Lung (tissue), 11 donors: ENCODE measurements at regions not wholly inside any gene's neighbourhood (a gene's known extent, or its start where the extent isn't known, plus 50 kb on each side); places are given as distances from the start of the nearest gene placed in this dataset.
"Not testable (repeated sequence)": the region's sequence is repeated elsewhere in the genome, so short reads cannot be mapped to it uniquely, and the experiment has no call there.

Source experiments
- ATAC-seq: fragments of 200-7000 bp; cut with Tn5 transposase; one replicate; pipeline ENCODE4 v1.9.1; 2020; ENCODE audit warnings: moderate number of reproducible peaks; ENCODE audit not compliant: insufficient read depth, low FRiP score
- DNase-seq, 3 donors: peaks; one replicate each; pipeline ENCODE4 v3.0.0-alpha.2; 2013 to 2017
- H3K27ac ChIP-seq, 2 donors: one replicate each; pipeline ENCODE4 v1.5.1; 2013; ENCODE audit warnings: mild to moderate bottlenecking in 2 of 2, moderate library complexity in 2 of 2, control low read depth in 1 of 2, inconsistent platforms in 1 of 2, low read depth in 1 of 2, low read length in 1 of 2
- H3K27me3 ChIP-seq, 3 donors: one replicate each; pipeline ENCODE4 v1.5.1; 2013; ENCODE audit warnings: low read length in 2 of 3; ENCODE audit not compliant: control insufficient read depth in 3 of 3, insufficient read depth in 3 of 3
- H3K36me3 ChIP-seq, 4 donors: one replicate each; pipeline ENCODE4 v1.5.1; 2013; ENCODE audit warnings: low read length in 4 of 4, mild to moderate bottlenecking in 1 of 4, moderate library complexity in 1 of 4; ENCODE audit not compliant: control insufficient read depth in 4 of 4, insufficient read depth in 4 of 4
- H3K4me1 ChIP-seq, 5 donors: one replicate each; pipeline ENCODE4 v1.5.1; 2013; ENCODE audit warnings: low read length in 5 of 5, mild to moderate bottlenecking in 2 of 5, moderate library complexity in 1 of 5; ENCODE audit not compliant: control insufficient read depth in 5 of 5, insufficient read depth in 5 of 5
- H3K4me3 ChIP-seq: one replicate; pipeline ENCODE4 v1.5.1; 2013; ENCODE audit warnings: mild to moderate bottlenecking, control low read depth, moderate library complexity
- H3K9ac ChIP-seq, 2 donors: one replicate each; pipeline ENCODE4 v1.5.1; 2013; ENCODE audit warnings: low read length in 2 of 2, control low read depth in 1 of 2; ENCODE audit not compliant: insufficient read depth in 1 of 2
- H3K9me3 ChIP-seq, 4 donors: one replicate each; pipeline ENCODE4 v1.5.1; 2013; ENCODE audit warnings: low read length in 3 of 4, mild to moderate bottlenecking in 1 of 4, moderate library complexity in 1 of 4; ENCODE audit not compliant: control insufficient read depth in 4 of 4, insufficient read depth in 3 of 4
- CTCF ChIP-seq: IDR thresholded peaks from 2 replicates; pipeline ENCODE4 v1.5.1; 2012; ENCODE audit warnings: mild to moderate bottlenecking; ENCODE audit errors: control extremely low read depth, extremely low read depth
- WGBS, 2 donors: extraction: QIAGEN DNeasy Blood & Tissue Kit; methylation state at CpG; one replicate each; pipeline ENCODE4 v1.1.7; 2013; 5-methylcytosine and 5-hydroxymethylcytosine counted together
- donor health status: control.
- donor health status: control.
- donor health status: Bipolar disorder and iron deficiency.
- donor health status: healthy.
- donor health status: DM: yes; HTN: yes; CAD: no.

- Histone ChIP-seq H3K9ac (no peak overlapping the region), H3K36me3 (no peaks in the 10 kb centered on the region), H3K9me3 (peaks cover 0 to 4% (median 0%) of the 10 kb centered on the region in 4 donors), H3K27me3 (no peaks in the 10 kb centered on the region), H3K4me1 (no peaks in the 10 kb centered on the region), H3K4me3 (no peak overlapping the region), H3K27ac (no peak overlapping the region)
- DNase-seq (no peak), ATAC-seq (no peak)
- TF ChIP-seq CTCF = no peak
- 58 to 67% methylated on average over 1 of the region's 1 CpG for WGBS, 2 donors
Measured at GRCh38 chr13:65111223-65111622, 2118.9 kb downstream of the PCDH9 start.

DNA sequence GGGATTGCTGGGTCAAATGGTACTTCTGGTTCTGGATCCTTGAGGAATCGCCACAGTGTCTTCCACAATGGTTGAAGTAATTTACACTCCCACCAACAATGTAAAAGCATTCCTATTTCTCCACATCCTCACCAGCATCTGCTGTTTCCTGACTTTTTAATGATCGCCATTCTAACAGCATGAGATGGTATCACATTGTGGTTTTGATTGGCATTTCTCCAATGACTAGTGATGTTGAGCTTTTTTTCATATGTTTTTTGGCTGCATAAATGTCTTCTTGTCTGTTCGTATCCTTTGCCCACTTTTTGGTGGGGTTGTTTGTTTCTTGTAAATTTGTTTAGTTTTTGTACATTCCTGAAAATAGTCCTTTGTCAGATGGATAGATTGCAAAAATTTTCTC is 2125.7 kb downstream of the PCDH9 start:
- WGBS, 2 donors = 35 to 58% methylated on average over 3 of the region's 3 CpGs
- ATAC-seq, H3K4me3 ChIP-seq, H3K36me3 ChIP-seq, H3K9ac ChIP-seq, H3K9me3 ChIP-seq, H3K4me1 ChIP-seq, H3K27ac ChIP-seq, DNase-seq, H3K27me3 ChIP-seq: not testable (repeated sequence)

- Histone ChIP-seq H3K9ac (no peak overlapping the region), H3K27ac (no peak overlapping the region), H3K36me3 (no peaks in the 10 kb centered on the region), H3K27me3 (no peaks in the 10 kb centered on the region), H3K9me3 (no peaks in the 10 kb centered on the region), H3K4me1 (no peaks in the 10 kb centered on the region), H3K4me3 (no peak overlapping the region)
- TF ChIP-seq CTCF = no peak
- WGBS, 2 donors = 95 to 100% methylated on average over 1 of the region's 1 CpG
- DNase-seq = no peak
- ATAC-seq = no peak
Measured at GRCh38 chr13:65103351-65103750, 2126.8 kb downstream of the PCDH9 start.

- Histone ChIP-seq H3K36me3 (no peaks in the 10 kb centered on the region), H3K27me3 (no peaks in the 10 kb centered on the region), H3K9ac (no peak overlapping the region), H3K4me3 (no peak overlapping the region), H3K4me1 (peaks cover 0 to 9% (median 0%) of the 10 kb centered on the region in 5 donors), H3K9me3 (no peaks in the 10 kb centered on the region), H3K27ac (no peak overlapping the region)
- ATAC-seq (no peak), DNase-seq (peak; percentile 50 to 87 (median 80))
- WGBS, 2 donors = 78 to 81% methylated on average over 9 of the region's 9 CpGs
- no peak for TF ChIP-seq CTCF
Measured at GRCh38 chr13:65095161-65096082, 2134.7 kb downstream of the PCDH9 start.
